ENCODE measurements at regions not wholly inside any gene's neighbourhood (a gene's known extent, or its start where the extent isn't known, plus 50 kb on each side); places are given as distances from the start of the nearest gene placed in this dataset.

DNA sequence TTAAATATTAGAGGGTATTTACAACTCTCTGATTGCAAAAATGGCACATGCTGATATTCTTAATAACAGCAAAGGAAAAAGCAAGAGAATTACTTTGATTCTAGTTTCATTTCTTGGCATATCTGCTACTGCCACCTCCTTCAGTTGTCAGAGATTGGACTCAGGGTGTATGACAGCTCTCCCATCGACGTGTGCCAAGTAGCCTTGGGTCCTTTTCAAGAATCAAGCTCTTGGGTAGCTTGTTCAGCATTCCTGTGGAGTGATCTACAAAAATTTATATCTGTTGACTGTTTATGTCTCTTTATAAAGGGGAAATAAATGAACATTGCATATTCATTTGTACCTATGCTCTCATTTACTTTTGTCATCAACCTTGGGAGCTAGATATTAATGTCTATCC is 315.6 kb downstream of the PRR16 start:
- no peak for TF ChIP-seq CTCF (IDR thresholded peaks at IDR 0.05; ENCODE audit: unreplicated experiment in 3 of 3)
- H3K27me3 Mint-ChIP-seq (ENCODE audit: low read depth) = no peaks in the 10 kb centered on the region
- H3K4me1 Mint-ChIP-seq = peaks cover 8% of the 10 kb centered on the region
- no peak overlapping the region for H3K4me3 Mint-ChIP-seq
- H3K27ac Mint-ChIP-seq = no peak overlapping the region
- no peaks in the 10 kb centered on the region for H3K9me3 Mint-ChIP-seq
- no peaks in the 10 kb centered on the region for H3K36me3 Mint-ChIP-seq (ENCODE audit: low read depth)

GRCh38 chr5:120788481-120788880 is 324.4 kb downstream of the PRR16 start:
- no peak for TF ChIP-seq CTCF (IDR thresholded peaks at IDR 0.05; ENCODE audit: unreplicated experiment in 3 of 3)
- no peaks in the 10 kb centered on the region for H3K4me1 Mint-ChIP-seq
- H3K9me3 Mint-ChIP-seq = no peaks in the 10 kb centered on the region
- no peaks in the 10 kb centered on the region for H3K27me3 Mint-ChIP-seq (ENCODE audit: low read depth)
- H3K27ac Mint-ChIP-seq = no peak overlapping the region
- H3K36me3 Mint-ChIP-seq (ENCODE audit: low read depth) = no peaks in the 10 kb centered on the region
- H3K4me3 Mint-ChIP-seq = no peak overlapping the region

DNA sequence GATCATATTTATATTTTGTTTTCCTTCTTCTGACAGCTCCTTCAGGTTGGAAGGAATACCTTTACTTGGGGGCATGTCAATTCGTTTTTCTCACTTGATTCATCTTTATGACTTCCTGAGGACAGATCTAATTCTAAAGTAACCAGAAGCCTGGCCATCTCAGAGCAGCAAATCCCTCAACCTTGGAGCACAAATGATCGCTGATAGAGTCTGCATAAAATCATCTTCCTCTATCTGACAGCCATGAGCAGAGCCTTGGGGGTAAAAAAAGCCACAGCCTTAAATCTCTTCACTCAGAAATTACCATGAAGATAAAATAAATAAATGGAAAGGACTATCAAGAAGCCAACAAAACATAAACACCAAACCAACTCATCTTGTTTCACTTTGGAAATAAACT is 325.8 kb downstream of the PRR16 start:
- Mint-ChIP-seq H3K27me3 (ENCODE audit: low read depth) (no peaks in the 10 kb centered on the region), H3K4me1 (no peaks in the 10 kb centered on the region), H3K36me3 (ENCODE audit: low read depth) (no peaks in the 10 kb centered on the region), H3K9me3 (no peaks in the 10 kb centered on the region), H3K27ac (no peak overlapping the region), H3K4me3 (no peak overlapping the region)
- TF ChIP-seq CTCF (IDR thresholded peaks at IDR 0.05; ENCODE audit: unreplicated experiment in 3 of 3) = no peak

DNA sequence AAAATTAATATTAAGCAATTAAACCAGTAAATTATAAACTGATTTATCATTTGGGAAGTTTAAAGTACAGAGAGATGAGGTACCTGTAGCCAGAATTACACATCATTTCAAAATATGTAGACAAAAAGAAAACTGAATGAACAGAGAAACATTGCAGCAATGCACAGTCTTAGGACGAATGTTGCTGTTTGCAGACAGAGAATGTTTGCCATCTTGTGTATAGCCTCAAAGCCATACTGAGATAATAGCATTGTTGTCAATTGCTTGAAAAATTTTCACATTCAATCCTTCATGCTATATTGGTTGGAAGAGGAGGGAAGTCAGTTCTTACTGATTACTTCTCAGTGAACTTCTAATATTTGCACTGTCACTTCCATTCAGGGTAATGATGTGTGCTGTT is 326.2 kb downstream of the PRR16 start:
- no peaks in the 10 kb centered on the region for H3K36me3 Mint-ChIP-seq (ENCODE audit: low read depth)
- no peak for TF ChIP-seq CTCF (IDR thresholded peaks at IDR 0.05; ENCODE audit: unreplicated experiment in 3 of 3)
- no peaks in the 10 kb centered on the region for H3K4me1 Mint-ChIP-seq
- no peaks in the 10 kb centered on the region for H3K27me3 Mint-ChIP-seq (ENCODE audit: low read depth)
- no peaks in the 10 kb centered on the region for H3K9me3 Mint-ChIP-seq
- H3K27ac Mint-ChIP-seq = no peak overlapping the region
- no peak overlapping the region for H3K4me3 Mint-ChIP-seq

DNA sequence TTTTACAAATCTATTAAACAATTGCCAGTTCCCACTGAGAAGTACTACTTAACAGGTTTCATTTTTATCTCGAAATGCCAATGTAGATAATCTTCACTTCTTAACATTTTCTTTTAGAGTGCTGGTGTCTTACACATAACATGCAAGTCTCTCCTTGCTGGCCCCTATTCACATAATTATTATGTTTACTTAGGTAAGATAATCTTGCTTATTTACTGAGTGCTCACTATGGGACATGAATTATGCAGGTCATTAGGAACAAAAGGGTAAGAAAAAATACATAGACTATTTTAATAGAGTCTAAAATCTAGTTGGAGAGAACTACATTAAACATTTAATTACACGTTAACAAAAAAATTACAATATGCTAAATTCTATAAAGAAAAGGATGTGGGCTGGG is 328.4 kb downstream of the PRR16 start:
- H3K4me3 Mint-ChIP-seq = no peak overlapping the region
- no peaks in the 10 kb centered on the region for H3K9me3 Mint-ChIP-seq
- H3K27ac Mint-ChIP-seq = no peak overlapping the region
- no peaks in the 10 kb centered on the region for H3K36me3 Mint-ChIP-seq (ENCODE audit: low read depth)
- no peak for TF ChIP-seq CTCF (IDR thresholded peaks at IDR 0.05; ENCODE audit: unreplicated experiment in 3 of 3)
- H3K4me1 Mint-ChIP-seq = no peaks in the 10 kb centered on the region
- H3K27me3 Mint-ChIP-seq (ENCODE audit: low read depth) = no peaks in the 10 kb centered on the region

DNA sequence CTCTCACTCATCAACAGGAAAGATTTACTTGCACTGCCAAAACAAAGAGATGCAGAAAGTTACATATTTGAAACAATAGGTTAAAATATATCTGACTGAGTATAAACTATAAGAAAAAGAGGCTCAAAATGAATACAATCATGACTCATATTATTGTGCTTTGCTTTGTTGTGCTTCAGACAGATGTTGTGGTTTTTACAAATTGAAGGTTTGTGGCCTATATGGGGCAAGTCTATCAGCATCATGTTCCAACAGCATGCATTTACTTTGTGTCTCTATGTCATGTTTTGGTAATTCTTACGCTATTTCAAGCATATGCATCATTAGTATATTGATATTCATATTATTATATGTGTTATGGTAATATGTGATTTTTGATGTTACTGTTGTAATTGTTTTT is 330.0 kb downstream of the PRR16 start:
- Mint-ChIP-seq H3K4me1 (no peaks in the 10 kb centered on the region), H3K36me3 (ENCODE audit: low read depth) (no peaks in the 10 kb centered on the region), H3K27ac (no peak overlapping the region), H3K9me3 (no peaks in the 10 kb centered on the region), H3K4me3 (no peak overlapping the region), H3K27me3 (ENCODE audit: low read depth) (no peaks in the 10 kb centered on the region)
- no peak for TF ChIP-seq CTCF (IDR thresholded peaks at IDR 0.05; ENCODE audit: unreplicated experiment in 3 of 3)
